GM19397 (cell line): ENCODE measurements at regions not wholly inside any gene's neighbourhood (a gene's known extent, or its start where the extent isn't known, plus 50 kb on each side); places are given as distances from the start of the nearest gene placed in this dataset.
"Not testable (repeated sequence)": the region's sequence is repeated elsewhere in the genome, so short reads cannot be mapped to it uniquely, and the experiment has no call there.

Experiments used
- ATAC-seq: cut with Tn5 transposase; IDR thresholded peaks from one replicate; pipeline ENCODE4 v1.9.1; 2021; ENCODE audit warnings: mild to moderate bottlenecking, moderate library complexity; ENCODE audit not compliant: unreplicated experiment

- ATAC-seq: no peak
Measured at GRCh38 chr18:25516121-25516520, 164.2 kb upstream of the ZNF521 start.

- no peak for ATAC-seq
Measured at GRCh38 chr18:25510096-25510495, 158.1 kb upstream of the ZNF521 start.

GRCh38 chr18:25503567-25504081 lies 151.7 kb upstream of the ZNF521 start:
- ATAC-seq: no peak

GRCh38 chr18:25497151-25497794 lies 145.3 kb upstream of the ZNF521 start:
- ATAC-seq: no peak

- no peak for ATAC-seq
Measured at GRCh38 chr18:25496544-25496943, 144.6 kb upstream of the ZNF521 start.

GRCh38 chr18:25495606-25496005 lies 143.6 kb upstream of the ZNF521 start:
- ATAC-seq: no peak

GRCh38 chr18:25494888-25495287 lies 142.9 kb upstream of the ZNF521 start:
- no peak for ATAC-seq

GRCh38 chr18:25493401-25493800 lies 141.4 kb upstream of the ZNF521 start:
- no peak for ATAC-seq

- ATAC-seq: no peak
Measured at GRCh38 chr18:25490316-25490715, 138.3 kb upstream of the ZNF521 start.

GRCh38 chr18:25473008-25473407 lies 121.0 kb upstream of the ZNF521 start:
- no peak for ATAC-seq

GRCh38 chr18:25470756-25471524 lies 119.0 kb upstream of the ZNF521 start:
- ATAC-seq: not testable (repeated sequence)

GRCh38 chr18:25470062-25470461 lies 118.1 kb upstream of the ZNF521 start:
- ATAC-seq: no peak

GRCh38 chr18:25469489-25469888 lies 117.5 kb upstream of the ZNF521 start:
- no peak for ATAC-seq

- no peak for ATAC-seq
Measured at GRCh38 chr18:25467226-25467987, 115.4 kb upstream of the ZNF521 start.

- no peak for ATAC-seq
Measured at GRCh38 chr18:25465152-25465732, 113.3 kb upstream of the ZNF521 start.

GRCh38 chr18:25464227-25464626 lies 112.3 kb upstream of the ZNF521 start:
- no peak for ATAC-seq

- no peak for ATAC-seq
Measured at GRCh38 chr18:25463726-25464125, 111.8 kb upstream of the ZNF521 start.

- no peak for ATAC-seq
Measured at GRCh38 chr18:25459814-25460213, 107.8 kb upstream of the ZNF521 start.

GRCh38 chr18:25457601-25458000 lies 105.6 kb upstream of the ZNF521 start:
- no peak for ATAC-seq

GRCh38 chr18:25457126-25457525 lies 105.2 kb upstream of the ZNF521 start:
- ATAC-seq: no peak

GRCh38 chr18:25456334-25457010 lies 104.5 kb upstream of the ZNF521 start:
- no peak for ATAC-seq
